AG04450 (cell line): ENCODE measurements at regions not wholly inside any gene's neighbourhood (a gene's known extent, or its start where the extent isn't known, plus 50 kb on each side); places are given as distances from the start of the nearest gene placed in this dataset.

Source experiments
- CTCF ChIA-PET: fragments of 300-600, 350-600 bp; formaldehyde crosslinking; extraction: SDS; loops from one replicate; lab custom pipeline; 2022; ENCODE audit warnings: antibody characterized with exemption, inconsistent platforms; lab: Charles Lee
- POLR2A ChIA-PET: fragments of 350-600 bp; formaldehyde crosslinking; extraction: SDS; loops from one replicate; lab custom pipeline; 2021; ENCODE audit warnings: antibody characterized with exemption, inconsistent platforms; lab: Yijun Ruan, JAX
- DNase-seq: peaks from one replicate; pipeline ENCODE4 v3.0.0-alpha.2; 2011; ENCODE audit warnings: low read depth, low spot score
- H3K27ac ChIP-seq: one replicate; pipeline ENCODE4 v1.5.1; 2012; ENCODE audit warnings: low read depth, low read length, control low read depth
- H3K27me3 ChIP-seq: one replicate; pipeline ENCODE4 v1.6.0; 2012; ENCODE audit warnings: low read length; ENCODE audit not compliant: control insufficient read depth, insufficient read depth
- H3K4me3 ChIP-seq: 2 replicates; pipeline ENCODE4 v1.5.1; 2011; ENCODE audit warnings: mild to moderate bottlenecking, low read depth, low read length, control low read depth
- H3K9me3 ChIP-seq: 2 replicates; pipeline ENCODE4 v1.5.1; 2012; ENCODE audit warnings: low read length; ENCODE audit not compliant: control insufficient read depth, insufficient read depth
- TF ChIP-seq, protein P1 (sequence below): IDR thresholded peaks from 2 replicates; pipeline ENCODE4 v1.5.1; 2011; ENCODE audit warnings: low read depth, low read length, control low read depth, inconsistent platforms

DNA sequence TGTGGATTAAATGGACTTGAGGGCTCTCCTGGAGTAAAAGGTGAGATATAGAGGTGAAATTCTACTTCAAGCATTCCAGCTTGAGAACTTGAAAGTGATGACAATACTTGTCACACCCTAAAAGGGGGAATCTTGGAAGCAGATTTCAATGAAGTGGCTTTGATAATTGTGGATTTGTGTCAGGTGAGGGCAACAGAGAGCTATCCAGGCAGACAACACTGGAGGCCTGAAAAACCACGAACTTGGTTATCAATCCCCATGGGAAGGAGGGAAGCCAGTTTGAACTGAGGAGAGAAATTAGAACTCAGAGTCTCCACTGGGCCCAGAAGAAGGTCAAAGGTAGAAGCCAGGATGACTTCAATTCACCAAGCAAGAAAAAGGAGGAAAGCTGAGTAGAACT lies 263.9 kb downstream of the FIGN start:
- ChIA-PET CTCF (interaction anchor here (1.1 to 1.7 kb wide), 7 partner anchors 8 to 589 kb away, joined by 3 to 6 read pairs (median 4); no protein-coding TSS in a partner anchor), POLR2A (no interaction called here)
- no peaks in the 10 kb centered on the region for H3K9me3 ChIP-seq
- H3K4me3 ChIP-seq: no peak overlapping the region
- no peaks in the 10 kb centered on the region for H3K27me3 ChIP-seq
- TF ChIP-seq, protein P1, sequence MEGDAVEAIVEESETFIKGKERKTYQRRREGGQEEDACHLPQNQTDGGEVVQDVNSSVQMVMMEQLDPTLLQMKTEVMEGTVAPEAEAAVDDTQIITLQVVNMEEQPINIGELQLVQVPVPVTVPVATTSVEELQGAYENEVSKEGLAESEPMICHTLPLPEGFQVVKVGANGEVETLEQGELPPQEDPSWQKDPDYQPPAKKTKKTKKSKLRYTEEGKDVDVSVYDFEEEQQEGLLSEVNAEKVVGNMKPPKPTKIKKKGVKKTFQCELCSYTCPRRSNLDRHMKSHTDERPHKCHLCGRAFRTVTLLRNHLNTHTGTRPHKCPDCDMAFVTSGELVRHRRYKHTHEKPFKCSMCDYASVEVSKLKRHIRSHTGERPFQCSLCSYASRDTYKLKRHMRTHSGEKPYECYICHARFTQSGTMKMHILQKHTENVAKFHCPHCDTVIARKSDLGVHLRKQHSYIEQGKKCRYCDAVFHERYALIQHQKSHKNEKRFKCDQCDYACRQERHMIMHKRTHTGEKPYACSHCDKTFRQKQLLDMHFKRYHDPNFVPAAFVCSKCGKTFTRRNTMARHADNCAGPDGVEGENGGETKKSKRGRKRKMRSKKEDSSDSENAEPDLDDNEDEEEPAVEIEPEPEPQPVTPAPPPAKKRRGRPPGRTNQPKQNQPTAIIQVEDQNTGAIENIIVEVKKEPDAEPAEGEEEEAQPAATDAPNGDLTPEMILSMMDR: peak; percentile 50
- no peak for DNase-seq
- no peak overlapping the region for H3K27ac ChIP-seq

DNA sequence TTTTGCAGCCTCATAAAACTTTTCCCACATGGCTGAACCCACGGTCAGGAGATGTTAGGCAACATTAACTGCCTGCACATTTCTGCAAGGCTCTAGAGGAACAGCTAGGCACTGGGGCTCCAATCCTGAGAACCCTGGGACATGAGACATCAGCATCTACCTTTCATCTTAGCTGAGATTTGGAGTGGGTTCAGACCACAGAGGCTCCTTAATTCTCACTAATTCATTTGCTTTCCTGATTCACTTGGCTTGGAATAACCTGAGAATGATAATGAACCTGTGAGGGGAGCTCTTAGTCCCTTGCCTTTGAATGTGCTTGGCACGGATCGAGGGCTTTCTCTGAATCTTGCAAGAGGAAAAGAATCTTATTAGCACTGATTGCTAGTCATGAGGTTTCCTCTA lies 266.2 kb downstream of the FIGN start:
- TF ChIP-seq, protein P1: no peak
- ChIA-PET CTCF (interaction anchor here (1.1 kb wide), 1 partner anchor 417 kb away, joined by 4 read pairs; no protein-coding TSS in a partner anchor), POLR2A (no interaction called here)
- H3K27ac ChIP-seq: no peak overlapping the region
- no peak for DNase-seq
- no peaks in the 10 kb centered on the region for H3K27me3 ChIP-seq
- H3K9me3 ChIP-seq: no peaks in the 10 kb centered on the region
- H3K4me3 ChIP-seq: no peak overlapping the region

DNA sequence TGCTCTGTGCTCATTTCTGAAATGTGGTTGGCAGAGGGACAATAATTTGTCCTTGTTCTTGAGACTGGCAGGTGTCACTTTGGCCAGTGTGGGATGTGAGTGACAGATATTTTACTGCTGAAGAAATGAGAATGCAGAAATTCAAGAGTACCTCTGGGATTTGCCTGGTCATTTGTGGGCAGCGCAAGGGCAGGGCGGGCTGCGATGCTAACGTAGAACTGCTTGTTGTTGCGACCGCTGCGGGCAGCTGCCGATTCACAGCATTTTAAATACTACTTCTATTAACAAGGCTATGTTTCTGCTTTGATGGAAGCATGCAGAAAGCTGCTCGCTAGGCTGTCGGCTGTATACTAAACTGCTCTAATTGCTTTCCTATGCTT lies 268.6 kb downstream of the FIGN start:
- no peak for DNase-seq
- H3K9me3 ChIP-seq: no peaks in the 10 kb centered on the region
- CTCF ChIA-PET: no interaction called here
- no peaks in the 10 kb centered on the region for H3K27me3 ChIP-seq
- no peak overlapping the region for H3K27ac ChIP-seq
- H3K4me3 ChIP-seq: no peak overlapping the region
- POLR2A ChIA-PET: no interaction called here
- TF ChIP-seq, protein P1: no peak

DNA sequence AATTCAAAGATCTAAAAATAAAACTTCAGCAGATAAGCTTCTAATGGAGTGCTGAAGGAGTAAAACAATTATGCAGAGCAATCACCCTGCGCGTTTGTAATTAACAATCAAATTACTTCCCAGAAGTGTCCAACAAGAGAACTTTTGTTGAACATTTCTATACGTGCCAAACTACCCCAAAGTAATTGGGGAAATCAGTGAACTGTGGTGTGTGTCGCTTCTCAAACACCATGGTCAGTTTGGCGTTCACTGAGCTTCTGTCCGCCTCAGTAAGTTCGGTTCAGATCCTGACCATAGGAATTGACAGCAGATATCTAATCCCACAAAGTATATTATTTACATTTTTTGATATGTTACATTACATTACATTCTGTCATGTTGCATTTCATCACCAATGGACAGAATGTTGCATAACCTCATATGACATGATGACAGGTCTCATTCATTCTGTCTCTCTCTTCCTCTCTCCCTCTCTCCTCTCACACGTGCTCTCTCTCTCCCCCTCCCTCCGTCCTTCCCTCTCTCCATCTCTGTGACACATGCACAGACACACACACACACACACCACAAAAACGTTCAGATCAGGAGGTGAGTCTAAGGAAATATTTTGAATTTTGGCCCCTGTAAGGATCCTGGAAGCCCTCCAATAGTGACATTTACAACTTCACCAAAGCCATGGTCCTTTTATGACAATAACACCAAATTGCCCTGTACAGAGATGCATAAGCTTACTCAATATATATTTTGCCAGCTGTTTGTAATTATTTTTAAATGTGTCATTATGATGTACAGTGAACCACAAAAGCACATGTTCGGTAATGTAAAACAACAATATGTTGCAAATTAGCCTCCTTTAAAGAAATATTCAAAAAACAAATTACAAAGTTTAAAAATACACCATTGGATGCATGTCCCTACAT lies 269.2 kb downstream of the FIGN start:
- Histone ChIP-seq H3K27me3 (no peaks in the 10 kb centered on the region), H3K9me3 (no peaks in the 10 kb centered on the region), H3K4me3 (no peak overlapping the region), H3K27ac (no peak overlapping the region)
- TF ChIP-seq, protein P1: no peak
- ChIA-PET CTCF (interaction anchor here (1.5 kb wide), 1 partner anchor 594 kb away, joined by 6 read pairs; no protein-coding TSS in a partner anchor), POLR2A (no interaction called here)
- no peak for DNase-seq

DNA sequence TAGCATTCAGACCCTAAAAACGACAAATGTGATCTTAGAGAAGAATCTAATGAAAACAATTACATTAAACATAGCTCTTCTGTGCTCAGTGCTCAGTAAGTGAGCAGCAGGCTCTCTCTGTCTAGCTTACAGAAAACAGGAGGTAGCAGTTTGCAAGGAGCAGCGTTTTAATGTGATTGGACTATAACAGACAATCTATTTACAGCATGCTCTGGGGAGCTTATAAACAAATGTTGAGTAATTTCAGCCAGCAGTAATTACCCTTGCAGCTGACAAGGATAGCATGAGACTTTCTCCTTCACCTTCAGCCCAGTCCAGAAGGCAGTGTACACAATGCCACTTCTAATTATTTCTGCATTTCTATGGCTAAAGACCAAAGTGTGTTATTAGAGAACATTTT lies 270.4 kb downstream of the FIGN start:
- ChIA-PET POLR2A (no interaction called here), CTCF (interaction anchor here (1.5 kb wide), 1 partner anchor 595 kb away, joined by 6 read pairs; no protein-coding TSS in a partner anchor)
- no peaks in the 10 kb centered on the region for H3K9me3 ChIP-seq
- no peak for DNase-seq
- no peak overlapping the region for H3K27ac ChIP-seq
- no peaks in the 10 kb centered on the region for H3K27me3 ChIP-seq
- TF ChIP-seq, protein P1: no peak
- no peak overlapping the region for H3K4me3 ChIP-seq
